Stimulated activated memory B cell treated with anti-CD40 and anti-IgM and Interleukin-4, amounts not matched to agents 10 μg/mL and 1 μg/mL and 100 μg/mL, for 72 hours (primary cell): ENCODE measurements at regions not wholly inside any gene's neighbourhood (a gene's known extent, or its start where the extent isn't known, plus 50 kb on each side); places are given as distances from the start of the nearest gene placed in this dataset.
"Not testable (repeated sequence)": the region's sequence is repeated elsewhere in the genome, so short reads cannot be mapped to it uniquely, and the experiment has no call there.

Experiments
- ATAC-seq: fragments of 150-1000 bp; cut with Tn5 transposase; 2 replicates; pipeline ENCODE4 v1.10.0; 2021
- H3K27ac Mint-ChIP-seq: one replicate; pipeline ENCODE4 v1.8.0; 2022; ENCODE audit warnings: mild to moderate bottlenecking, mixed read lengths
- H3K27me3 Mint-ChIP-seq: one replicate; pipeline ENCODE4 v1.8.0; 2022; ENCODE audit warnings: mixed read lengths
- H3K36me3 Mint-ChIP-seq: one replicate; pipeline ENCODE4 v1.8.0; 2022; ENCODE audit warnings: mixed read lengths
- H3K4me1 Mint-ChIP-seq: one replicate; pipeline ENCODE4 v1.8.0; 2022; ENCODE audit warnings: mixed read lengths
- H3K4me3 Mint-ChIP-seq: one replicate; pipeline ENCODE4 v1.8.0; 2022; ENCODE audit warnings: mild to moderate bottlenecking, moderate library complexity, mixed read lengths
- H3K9me3 Mint-ChIP-seq: one replicate; pipeline ENCODE4 v1.8.0; 2022; ENCODE audit warnings: mixed read lengths

GRCh38 chr18:22314001-22314400, 103.7 kb downstream of the CTAGE1 start:
- Mint-ChIP-seq H3K4me1 (no peaks in the 10 kb centered on the region), H3K27ac (no peak overlapping the region), H3K27me3 (peaks cover 10% of the 10 kb centered on the region), H3K9me3 (no peaks in the 10 kb centered on the region), H3K36me3 (no peaks in the 10 kb centered on the region), H3K4me3 (no peak overlapping the region)
- no peak for ATAC-seq

- Mint-ChIP-seq H3K27me3 (peaks cover 10% of the 10 kb centered on the region), H3K9me3 (no peaks in the 10 kb centered on the region), H3K27ac (no peak overlapping the region), H3K4me3 (no peak overlapping the region), H3K4me1 (no peaks in the 10 kb centered on the region), H3K36me3 (no peaks in the 10 kb centered on the region)
- ATAC-seq = no peak
Observed at GRCh38 chr18:22311301-22311700, 106.4 kb downstream of the CTAGE1 start.

- Mint-ChIP-seq H3K9me3 (peaks cover 2% of the 10 kb centered on the region), H3K27ac (no peak overlapping the region), H3K27me3 (no peaks in the 10 kb centered on the region), H3K4me3 (no peak overlapping the region), H3K4me1 (no peaks in the 10 kb centered on the region), H3K36me3 (no peaks in the 10 kb centered on the region)
- ATAC-seq = no peak
Observed at GRCh38 chr18:22309191-22309590, 108.5 kb downstream of the CTAGE1 start.

GRCh38 chr18:22307528-22307927, 110.2 kb downstream of the CTAGE1 start:
- peaks cover 6% of the 10 kb centered on the region for H3K9me3 Mint-ChIP-seq
- no peaks in the 10 kb centered on the region for H3K27me3 Mint-ChIP-seq
- no peaks in the 10 kb centered on the region for H3K36me3 Mint-ChIP-seq
- H3K4me3 Mint-ChIP-seq = no peak overlapping the region
- H3K4me1 Mint-ChIP-seq = no peaks in the 10 kb centered on the region
- no peak overlapping the region for H3K27ac Mint-ChIP-seq
- ATAC-seq = no peak

- H3K27ac Mint-ChIP-seq = no peak overlapping the region
- H3K4me1 Mint-ChIP-seq = no peaks in the 10 kb centered on the region
- no peak for ATAC-seq
- H3K9me3 Mint-ChIP-seq = peaks cover 7% of the 10 kb centered on the region
- H3K36me3 Mint-ChIP-seq = no peaks in the 10 kb centered on the region
- H3K4me3 Mint-ChIP-seq = no peak overlapping the region
- no peaks in the 10 kb centered on the region for H3K27me3 Mint-ChIP-seq
Observed at GRCh38 chr18:22303927-22304326, 113.8 kb downstream of the CTAGE1 start.

GRCh38 chr18:22302144-22302543, 115.6 kb downstream of the CTAGE1 start:
- Mint-ChIP-seq H3K27ac (no peak overlapping the region), H3K4me1 (no peaks in the 10 kb centered on the region), H3K9me3 (peaks cover 9% of the 10 kb centered on the region), H3K4me3 (no peak overlapping the region), H3K27me3 (no peaks in the 10 kb centered on the region), H3K36me3 (no peaks in the 10 kb centered on the region)
- no peak for ATAC-seq

GRCh38 chr18:22300665-22301636, 116.8 kb downstream of the CTAGE1 start:
- Mint-ChIP-seq H3K27me3 (no peaks in the 10 kb centered on the region), H3K36me3 (no peaks in the 10 kb centered on the region), H3K27ac (no peak overlapping the region)

GRCh38 chr18:22297008-22297407, 120.7 kb downstream of the CTAGE1 start:
- H3K36me3 Mint-ChIP-seq = no peaks in the 10 kb centered on the region
- H3K9me3 Mint-ChIP-seq = peaks cover 3% of the 10 kb centered on the region
- H3K27me3 Mint-ChIP-seq = no peaks in the 10 kb centered on the region
- no peak overlapping the region for H3K4me3 Mint-ChIP-seq
- H3K27ac Mint-ChIP-seq = no peak overlapping the region
- H3K4me1 Mint-ChIP-seq = no peaks in the 10 kb centered on the region
- no peak for ATAC-seq

More at GRCh38 chr18:22300665-22301636, 116.8 kb downstream of the CTAGE1 start:
- no peak for ATAC-seq
- Mint-ChIP-seq H3K4me1 (no peaks in the 10 kb centered on the region), H3K9me3 (peaks cover 9% of the 10 kb centered on the region), H3K4me3 (no peak overlapping the region)

- no peak overlapping the region for H3K4me3 Mint-ChIP-seq
- no peaks in the 10 kb centered on the region for H3K4me1 Mint-ChIP-seq
- H3K9me3 Mint-ChIP-seq = peaks cover 3% of the 10 kb centered on the region
- ATAC-seq = no peak
- no peaks in the 10 kb centered on the region for H3K27me3 Mint-ChIP-seq
- no peaks in the 10 kb centered on the region for H3K36me3 Mint-ChIP-seq
- H3K27ac Mint-ChIP-seq = no peak overlapping the region
Observed at GRCh38 chr18:22296304-22296703, 121.4 kb downstream of the CTAGE1 start.

- H3K27ac Mint-ChIP-seq = no peak overlapping the region
- H3K9me3 Mint-ChIP-seq = peaks cover 7% of the 10 kb centered on the region
- H3K27me3 Mint-ChIP-seq = no peaks in the 10 kb centered on the region
- no peaks in the 10 kb centered on the region for H3K4me1 Mint-ChIP-seq
- H3K4me3 Mint-ChIP-seq = no peak overlapping the region
- H3K36me3 Mint-ChIP-seq = no peaks in the 10 kb centered on the region
- ATAC-seq = no peak
Observed at GRCh38 chr18:22293417-22293816, 124.0 kb downstream of the GATA6 start.

GRCh38 chr18:22290004-22290403, 120.6 kb downstream of the GATA6 start:
- Mint-ChIP-seq H3K4me1 (no peaks in the 10 kb centered on the region), H3K36me3 (no peaks in the 10 kb centered on the region), H3K27ac (no peak overlapping the region), H3K4me3 (no peak overlapping the region), H3K27me3 (no peaks in the 10 kb centered on the region), H3K9me3 (peaks cover 7% of the 10 kb centered on the region)
- ATAC-seq = no peak

- Mint-ChIP-seq H3K27ac (no peak overlapping the region), H3K36me3 (no peaks in the 10 kb centered on the region), H3K4me3 (no peak overlapping the region), H3K9me3 (peaks cover 7% of the 10 kb centered on the region), H3K4me1 (no peaks in the 10 kb centered on the region), H3K27me3 (no peaks in the 10 kb centered on the region)
- no peak for ATAC-seq
Observed at GRCh38 chr18:22286585-22286984, 117.2 kb downstream of the GATA6 start.

GRCh38 chr18:22285361-22286140, 116.2 kb downstream of the GATA6 start:
- H3K27me3 Mint-ChIP-seq = no peaks in the 10 kb centered on the region
- peaks cover 2% of the 10 kb centered on the region for H3K9me3 Mint-ChIP-seq
- no peak for ATAC-seq
- H3K4me1 Mint-ChIP-seq = no peaks in the 10 kb centered on the region
- no peaks in the 10 kb centered on the region for H3K36me3 Mint-ChIP-seq
- no peak overlapping the region for H3K4me3 Mint-ChIP-seq
- no peak overlapping the region for H3K27ac Mint-ChIP-seq

- ATAC-seq = no peak
- H3K4me1 Mint-ChIP-seq = no peaks in the 10 kb centered on the region
- H3K9me3 Mint-ChIP-seq = no peaks in the 10 kb centered on the region
- no peak overlapping the region for H3K27ac Mint-ChIP-seq
- no peaks in the 10 kb centered on the region for H3K27me3 Mint-ChIP-seq
- H3K4me3 Mint-ChIP-seq = no peak overlapping the region
- H3K36me3 Mint-ChIP-seq = no peaks in the 10 kb centered on the region
Observed at GRCh38 chr18:22284581-22285360, 115.4 kb downstream of the GATA6 start.

- not testable (repeated sequence) for H3K4me1 Mint-ChIP-seq, H3K27me3 Mint-ChIP-seq, H3K36me3 Mint-ChIP-seq, H3K27ac Mint-ChIP-seq, H3K4me3 Mint-ChIP-seq, H3K9me3 Mint-ChIP-seq, ATAC-seq
Observed at GRCh38 chr18:22283855-22284254, 114.5 kb downstream of the GATA6 start.
